Stimulated activated CD8-positive, alpha-beta memory T cell treated with anti-CD3 and anti-CD28 coated beads, Interleukin-12 subunit alpha, Interleukin-12 subunit beta, amount 100 ng/mL, for 24 hours (primary cell): ENCODE measurements at regions not wholly inside any gene's neighbourhood (a gene's known extent, or its start where the extent isn't known, plus 50 kb on each side); places are given as distances from the start of the nearest gene placed in this dataset.

Source experiments
- DNase-seq: peaks from one replicate; pipeline ENCODE4 v3.0.0-alpha.2; 2020; ENCODE audit errors: extremely low read depth

DNA sequence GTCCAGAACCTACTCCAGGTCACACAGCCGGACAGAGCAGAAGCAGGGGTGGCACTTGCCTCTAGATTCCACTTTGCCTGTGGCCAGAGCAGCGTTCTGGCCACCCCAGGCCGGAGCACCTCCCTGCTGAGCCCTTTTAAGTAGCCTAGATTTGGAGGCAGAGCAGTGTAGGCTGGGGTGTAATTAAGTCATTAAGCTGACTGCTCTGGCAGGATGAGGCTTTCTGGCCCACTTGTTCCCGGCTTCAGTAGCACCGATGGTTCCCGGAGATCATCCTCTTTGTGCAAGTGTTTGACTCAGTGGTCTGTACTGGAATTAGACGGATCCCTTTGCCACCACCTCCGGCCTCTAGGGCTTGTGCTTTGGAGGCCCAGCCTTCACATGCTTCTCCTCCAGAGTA, 281.9 kb upstream of the ANKRD55 start:
- DNase-seq, result no peak

DNA sequence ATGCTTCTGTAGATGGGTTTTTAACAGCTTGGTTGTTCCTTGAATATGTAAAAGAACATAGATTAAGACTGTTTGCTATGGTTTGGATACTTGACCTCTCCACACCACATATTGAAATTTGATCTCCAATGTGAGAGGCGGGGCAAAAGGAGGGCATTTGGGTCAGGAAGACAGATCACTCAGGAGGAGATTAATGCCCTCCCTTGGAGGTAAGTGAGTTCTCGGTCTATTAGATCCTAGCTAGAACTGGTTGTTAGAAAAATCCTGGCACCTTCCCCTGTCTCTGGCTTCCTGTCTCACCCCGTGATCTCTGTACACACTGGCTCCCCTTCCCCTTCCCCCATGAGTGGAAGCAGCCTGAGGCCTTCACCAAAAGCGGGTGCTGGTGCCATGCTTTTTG, 281.1 kb upstream of the ANKRD55 start:
- DNase-seq, result no peak

DNA sequence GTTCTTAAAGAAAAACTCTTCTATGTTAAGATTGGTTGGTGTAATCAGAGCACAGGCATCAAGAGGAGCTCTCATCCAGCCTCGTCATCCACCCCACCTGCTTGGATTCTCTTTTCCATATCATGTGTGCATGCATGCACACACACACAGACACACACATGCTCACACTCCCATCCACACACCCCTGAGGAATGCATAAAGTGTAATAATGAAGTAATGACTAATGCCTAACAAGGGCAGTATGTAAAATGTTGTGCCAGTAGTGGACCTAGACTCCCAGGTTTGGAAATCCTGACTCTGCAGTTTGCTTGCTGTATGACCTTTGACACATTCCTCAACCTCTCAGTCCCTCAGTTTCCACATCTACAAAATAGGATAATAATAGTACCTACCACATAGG, 280.0 kb upstream of the ANKRD55 start:
- DNase-seq, result no peak

DNA sequence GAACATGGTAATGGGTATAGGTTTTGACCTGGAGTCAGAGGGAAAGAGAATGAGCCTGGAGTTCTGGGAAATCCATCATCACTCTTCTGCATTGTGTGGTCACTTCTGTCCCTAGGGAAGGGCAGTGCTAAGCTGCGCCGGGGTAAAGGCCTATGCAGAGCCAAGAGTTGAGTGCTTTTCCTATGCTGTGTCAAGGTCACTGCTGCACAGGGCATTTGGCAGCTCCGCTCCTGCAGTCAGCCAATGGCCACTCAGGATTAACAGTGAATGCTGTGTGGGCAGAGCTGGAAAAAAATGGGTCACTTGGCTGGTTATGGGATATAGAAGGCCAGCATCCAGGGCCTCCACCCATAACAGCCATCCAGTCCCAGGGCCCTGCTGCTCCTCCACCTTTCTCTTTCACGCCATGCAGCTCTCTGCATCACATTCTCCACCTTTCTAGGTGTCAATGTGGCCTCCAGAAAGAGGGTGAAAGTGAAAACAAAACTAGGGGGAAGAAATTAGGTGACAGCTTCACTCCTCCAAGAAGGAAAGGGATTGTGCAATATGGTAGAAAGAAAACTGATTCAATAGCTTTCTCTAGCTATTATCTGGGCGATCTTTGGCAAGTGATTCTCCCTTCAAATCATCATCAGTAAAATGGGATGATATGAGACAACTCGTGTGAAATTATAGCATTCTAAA, 279.3 kb upstream of the ANKRD55 start:
- no peak for DNase-seq

DNA sequence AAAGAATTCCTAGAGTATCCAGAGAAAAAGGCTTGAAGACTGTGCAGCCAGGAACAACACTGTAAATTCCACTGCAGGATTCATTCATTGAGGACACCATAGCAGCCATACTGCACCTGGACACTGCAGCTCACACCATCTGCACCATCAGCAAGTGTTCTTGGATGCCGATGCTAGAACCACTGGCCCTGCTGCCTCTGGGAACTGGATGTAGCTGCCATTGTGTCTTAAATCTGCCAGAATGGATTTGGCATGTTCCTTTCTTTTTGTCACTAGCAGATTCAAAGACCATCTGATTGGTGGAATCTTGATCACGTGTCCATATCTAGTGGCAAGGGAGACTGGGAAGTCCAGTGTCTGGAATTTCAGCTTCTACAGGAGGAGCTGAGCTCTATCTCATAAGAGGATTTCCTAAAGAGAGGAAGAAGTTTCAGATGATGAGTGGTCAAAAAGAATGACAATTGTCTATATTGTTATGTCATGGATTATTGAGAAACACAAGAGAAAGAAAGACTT, 278.3 kb upstream of the ANKRD55 start:
- DNase-seq, result no peak

DNA sequence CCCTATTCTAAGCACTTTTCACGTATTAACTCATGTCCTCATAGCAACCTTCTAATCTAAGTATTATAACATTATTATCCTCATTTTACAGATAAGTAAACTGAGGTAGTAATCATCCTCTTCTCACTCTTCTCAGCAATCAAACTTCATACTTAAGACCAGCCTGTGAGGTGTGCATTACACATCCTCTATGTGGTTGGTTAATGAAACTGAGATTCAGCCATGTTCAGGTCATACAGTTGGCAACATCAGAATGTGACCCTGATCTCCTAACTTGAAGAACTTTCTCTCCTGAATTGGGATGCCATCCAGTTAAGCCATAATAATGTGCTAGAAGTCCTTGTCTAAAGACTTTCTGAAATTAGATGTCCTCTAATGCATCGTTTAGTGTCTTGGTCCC, 275.1 kb upstream of the ANKRD55 start:
- DNase-seq, result no peak

DNA sequence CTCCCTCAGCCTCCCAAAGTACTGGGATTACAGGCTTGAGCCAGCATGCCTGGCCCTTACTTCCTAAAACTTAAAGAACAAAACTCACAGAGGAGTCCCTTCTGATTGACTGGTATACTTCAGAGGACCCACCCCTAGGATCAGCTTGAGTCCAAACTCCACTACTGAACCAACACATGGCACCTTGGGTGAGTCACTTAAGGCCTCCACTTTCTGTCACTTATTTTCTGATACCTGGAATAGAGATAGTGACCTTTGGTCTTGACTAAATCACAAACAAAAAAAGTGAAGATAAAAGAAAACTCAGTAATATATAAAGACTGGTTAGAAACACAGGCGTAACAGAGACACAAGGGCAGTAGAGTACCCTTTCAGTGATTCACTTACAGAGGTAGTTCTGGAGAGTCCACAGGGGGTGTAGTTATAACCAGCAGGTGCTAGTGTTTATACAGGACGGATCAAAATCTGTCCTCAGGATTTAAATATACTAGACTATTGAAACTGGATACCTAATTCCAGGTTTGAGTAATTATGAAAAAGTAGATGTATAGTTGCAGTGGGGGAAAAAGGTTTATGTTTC, 274.3 kb upstream of the ANKRD55 start:
- DNase-seq, result no peak

DNA sequence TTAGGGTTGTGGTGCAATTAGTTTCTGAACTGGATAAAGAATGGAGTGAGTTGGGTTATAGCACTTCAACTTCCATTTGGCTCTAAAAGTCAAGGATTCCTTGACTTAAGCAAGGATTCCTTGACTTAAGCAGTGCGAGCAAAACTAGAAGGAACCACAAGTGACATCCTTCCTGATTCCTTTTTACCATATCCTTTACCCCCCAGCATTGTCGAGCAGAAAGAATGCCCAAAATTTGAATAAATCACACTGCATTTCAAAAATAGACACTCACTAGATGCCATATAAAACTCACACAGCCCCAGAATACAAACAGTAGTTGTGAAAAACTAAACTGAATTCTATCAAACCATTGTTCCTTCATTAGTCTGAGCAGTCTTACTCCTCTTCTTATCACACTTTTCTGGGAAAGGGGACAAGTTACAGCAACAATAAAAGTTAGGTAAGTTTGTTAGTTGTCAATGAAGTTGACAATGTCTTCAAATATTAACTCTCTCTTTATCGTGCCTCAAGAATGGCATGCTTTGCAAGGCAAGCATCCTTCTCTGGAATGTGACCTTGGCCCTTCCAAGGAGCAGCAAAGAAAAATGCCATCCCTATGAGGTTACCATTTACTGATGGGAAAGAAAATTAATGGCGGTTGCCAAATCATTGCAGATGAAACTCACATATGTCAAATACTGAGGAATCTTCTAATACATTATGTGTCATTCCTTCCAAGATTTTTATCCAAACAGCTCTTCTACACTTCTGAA, 273.3 kb upstream of the ANKRD55 start:
- no peak for DNase-seq

DNA sequence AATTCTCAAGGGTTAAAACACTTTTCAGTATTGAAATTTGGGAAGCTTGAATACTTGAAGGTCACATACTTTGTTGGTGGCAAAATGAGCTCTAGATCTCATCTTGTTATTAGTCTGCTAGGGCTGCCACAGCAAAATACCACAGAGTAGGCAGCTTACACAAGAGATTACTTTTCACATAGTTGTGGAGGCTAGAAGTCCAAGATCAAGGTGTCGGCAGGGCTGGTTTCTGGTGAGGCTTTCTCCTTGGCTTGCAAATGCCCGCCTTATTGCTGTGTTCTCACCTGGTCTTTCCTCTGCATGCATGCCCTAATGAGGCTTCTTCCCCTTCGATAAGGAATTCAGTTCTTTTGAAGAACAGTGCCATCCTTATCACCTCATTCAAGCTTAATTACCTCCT, 270.8 kb upstream of the ANKRD55 start:
- DNase-seq, result no peak

DNA sequence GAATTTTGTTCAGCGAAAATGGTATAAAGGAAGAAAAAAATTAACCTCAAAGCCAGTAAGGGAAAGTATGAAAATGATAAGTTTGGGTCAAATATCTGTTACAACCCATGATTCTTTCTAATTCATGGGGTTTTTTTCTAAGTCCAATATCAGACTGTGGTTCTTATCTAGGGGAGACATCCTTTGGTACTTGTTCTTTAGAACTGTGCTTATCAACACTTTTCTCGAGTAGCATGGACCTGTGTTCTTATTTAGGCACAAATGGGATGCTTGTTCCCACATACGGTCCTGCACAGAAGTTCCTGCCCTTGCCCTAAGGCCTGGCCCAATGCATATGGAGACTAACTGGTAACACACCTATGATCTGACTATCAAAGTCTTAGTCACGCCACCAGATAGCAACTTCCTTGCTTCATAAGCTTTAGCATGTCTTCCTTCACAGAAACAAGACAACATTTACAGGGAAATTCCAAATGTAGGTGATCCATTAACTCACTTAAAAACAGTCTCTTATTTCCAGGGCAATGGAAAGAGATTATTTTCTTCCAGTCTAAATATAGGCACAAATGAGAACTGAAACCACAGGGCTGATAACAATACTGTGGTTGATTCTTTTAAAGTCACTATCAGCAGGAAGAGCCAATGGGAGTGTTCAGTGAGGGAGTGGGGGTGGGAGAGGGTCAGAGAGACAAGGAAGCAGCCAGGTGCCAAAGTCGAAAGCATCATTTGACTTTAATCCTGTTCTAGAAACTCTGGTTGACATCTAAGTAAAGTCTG, 268.8 kb upstream of the ANKRD55 start:
- no peak for DNase-seq

DNA sequence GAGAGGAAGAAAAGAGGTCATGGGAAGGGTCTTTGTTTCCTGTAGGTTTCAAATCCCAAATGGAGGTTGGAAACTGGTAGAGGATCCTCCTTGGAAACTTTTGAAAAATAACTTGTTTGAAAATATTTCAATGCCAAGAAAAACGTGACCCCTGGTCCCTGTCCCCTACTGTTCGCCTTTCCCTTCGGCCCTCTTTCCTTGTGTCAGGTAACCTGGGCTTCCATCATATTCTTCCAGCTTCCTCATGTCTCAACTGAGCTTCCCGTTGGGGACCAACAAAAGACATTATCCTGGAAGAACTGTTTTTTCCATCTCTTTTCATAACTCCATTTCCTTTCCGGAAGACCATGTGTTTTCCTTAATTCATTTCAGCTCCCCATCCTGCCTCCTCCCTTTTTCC, 266.8 kb upstream of the ANKRD55 start:
- no peak for DNase-seq

DNA sequence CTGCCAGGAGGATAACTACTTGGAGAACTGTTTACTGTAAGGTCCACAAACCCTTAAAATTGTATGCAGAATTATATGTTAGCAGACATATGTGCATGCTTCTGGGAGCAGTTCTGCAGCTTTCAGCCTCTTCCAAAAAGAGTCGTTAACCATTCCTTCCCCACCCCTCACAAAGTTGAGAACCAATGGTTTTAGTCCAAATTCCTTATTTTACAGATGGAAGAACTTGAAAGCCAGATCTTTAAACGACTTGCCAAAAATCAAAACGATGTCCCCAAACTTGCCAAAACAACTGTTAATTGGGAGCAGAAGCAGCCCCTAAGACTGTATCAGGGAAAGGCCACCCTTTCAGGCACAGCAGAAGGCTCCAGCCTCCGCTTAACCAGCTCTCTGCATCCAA, 266.4 kb upstream of the ANKRD55 start:
- no peak for DNase-seq

DNA sequence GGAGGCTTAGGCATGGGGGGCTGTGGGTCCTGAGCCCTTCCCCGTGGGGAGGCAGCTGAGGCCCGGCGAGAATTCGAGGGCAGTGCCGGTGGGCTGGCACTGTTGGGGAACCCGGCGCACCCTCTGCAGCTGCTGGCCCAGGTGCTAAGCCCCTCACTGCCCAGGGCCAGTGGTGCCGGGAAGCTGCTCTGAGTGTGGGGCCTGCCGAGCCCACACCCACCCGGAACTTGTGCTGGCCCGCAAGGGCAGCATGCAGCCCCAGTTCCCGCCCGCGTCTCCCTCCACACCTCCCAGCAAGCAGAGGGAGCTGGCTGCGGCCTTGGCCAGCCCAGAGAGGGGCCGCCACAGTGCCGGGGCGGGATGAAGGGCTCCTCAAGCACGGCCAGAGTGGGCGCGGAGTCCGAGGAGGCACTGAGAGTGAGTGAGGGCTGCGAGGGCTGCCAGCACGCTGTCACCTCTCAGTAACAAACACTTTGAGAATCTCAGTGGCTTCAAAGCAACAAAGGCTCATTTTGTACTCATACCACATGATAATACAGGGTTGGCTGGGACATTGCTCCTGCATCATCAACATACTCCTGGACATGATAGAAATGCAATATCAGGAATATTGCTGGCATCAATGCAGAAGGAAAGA, 265.7 kb upstream of the ANKRD55 start:
- DNase-seq, result no peak

DNA sequence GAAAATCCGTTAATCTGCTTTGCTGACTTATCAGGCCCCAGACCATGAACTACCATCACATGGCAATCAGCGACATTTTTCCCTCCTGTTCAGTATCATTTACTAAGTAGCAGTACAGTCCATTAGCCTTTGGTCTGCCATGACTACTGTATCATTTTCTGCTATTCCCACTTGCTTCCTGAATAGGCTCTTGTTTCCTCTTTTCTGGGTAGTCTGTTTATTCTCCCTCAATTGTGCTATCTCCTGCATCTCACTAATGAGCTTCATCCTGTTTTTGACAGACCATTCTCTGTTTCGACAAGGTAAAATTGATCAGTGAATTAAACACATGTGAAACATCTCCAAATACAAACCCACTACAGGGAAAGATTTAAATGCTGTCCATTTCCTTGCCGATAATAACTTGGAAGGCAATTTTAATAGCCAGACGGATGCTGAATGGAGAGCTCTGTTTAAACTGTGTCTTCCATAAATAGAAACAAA, 263.5 kb upstream of the ANKRD55 start:
- no peak for DNase-seq

DNA sequence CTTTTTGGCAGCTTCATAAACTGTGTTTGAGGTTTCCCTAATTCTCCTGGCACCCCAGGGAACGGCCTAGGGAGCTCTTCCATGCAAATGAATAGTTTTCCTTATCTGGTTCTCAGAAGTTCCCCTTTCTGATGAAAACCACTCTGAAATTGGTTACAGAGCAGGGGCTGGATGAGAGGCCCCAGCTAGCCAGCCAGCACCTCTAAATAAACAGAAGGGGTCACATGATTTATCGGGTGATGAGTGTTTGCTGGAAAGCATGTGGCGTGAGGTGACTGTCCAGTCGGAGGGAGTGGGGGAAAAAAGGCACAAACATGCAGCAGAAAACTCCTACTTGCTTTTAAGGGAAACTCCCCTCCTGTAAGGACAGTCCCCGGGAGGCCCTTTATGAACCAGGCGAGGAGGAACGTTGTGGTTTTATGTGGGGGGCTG, 261.2 kb upstream of the ANKRD55 start:
- no peak for DNase-seq

DNA sequence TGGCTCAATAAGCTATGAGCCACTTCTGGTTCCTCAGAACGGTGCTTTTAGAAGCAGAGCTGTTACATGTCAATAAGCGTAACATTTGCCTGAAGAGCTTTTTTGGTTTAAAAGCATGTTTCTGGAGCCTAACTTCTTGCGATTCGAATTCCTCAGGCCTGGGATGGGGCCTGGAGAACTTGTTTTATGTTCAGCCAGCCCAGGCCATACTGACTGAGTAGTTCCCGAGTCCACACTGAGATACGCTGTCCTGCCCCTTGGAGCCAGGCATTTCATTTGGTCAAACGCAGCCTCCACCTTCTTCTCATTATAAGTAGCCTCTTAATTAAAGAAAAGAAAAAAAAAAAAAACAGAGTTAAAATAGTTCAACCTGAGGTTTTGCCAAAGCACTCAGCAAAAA, 260.6 kb upstream of the ANKRD55 start:
- no peak for DNase-seq

DNA sequence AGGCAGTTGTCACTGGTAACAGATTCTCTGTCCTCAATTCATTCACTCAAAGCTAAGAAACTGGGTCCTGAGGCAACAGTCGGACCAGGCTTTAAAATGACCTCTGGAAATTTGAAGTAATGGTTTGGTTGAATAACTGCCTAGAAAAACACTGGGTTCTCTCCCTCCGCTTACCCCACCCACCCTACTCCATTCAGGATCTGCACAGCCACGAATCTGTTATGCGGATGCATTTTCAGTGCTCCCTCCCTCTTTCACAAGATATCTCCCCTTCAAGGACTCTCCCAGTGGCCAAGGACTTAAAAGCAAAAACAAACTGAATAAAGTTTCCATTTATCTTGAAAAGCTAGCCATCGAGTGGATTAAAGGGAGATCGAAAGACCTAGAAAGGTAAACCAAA, 260.2 kb upstream of the ANKRD55 start:
- DNase-seq, result no peak

DNA sequence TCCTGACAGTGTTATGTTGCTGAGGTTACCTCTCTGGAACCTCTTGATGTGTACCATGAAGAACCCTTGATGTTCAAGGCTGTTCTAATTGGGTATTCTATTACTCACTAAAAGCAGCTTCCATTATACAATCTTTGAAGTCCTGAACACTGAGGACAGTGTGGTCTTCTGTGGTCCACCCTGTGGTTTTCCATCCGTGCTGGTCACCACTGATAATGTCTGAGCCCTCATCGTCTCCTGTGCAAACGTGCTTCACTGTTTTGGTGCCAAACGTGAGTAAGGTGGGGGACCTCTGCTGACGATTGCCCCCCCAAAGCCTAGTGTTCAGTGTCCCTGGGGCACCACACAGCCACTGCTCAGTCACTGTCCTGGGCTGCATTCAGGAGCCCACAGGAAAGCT, 259.7 kb upstream of the ANKRD55 start:
- DNase-seq, result no peak

DNA sequence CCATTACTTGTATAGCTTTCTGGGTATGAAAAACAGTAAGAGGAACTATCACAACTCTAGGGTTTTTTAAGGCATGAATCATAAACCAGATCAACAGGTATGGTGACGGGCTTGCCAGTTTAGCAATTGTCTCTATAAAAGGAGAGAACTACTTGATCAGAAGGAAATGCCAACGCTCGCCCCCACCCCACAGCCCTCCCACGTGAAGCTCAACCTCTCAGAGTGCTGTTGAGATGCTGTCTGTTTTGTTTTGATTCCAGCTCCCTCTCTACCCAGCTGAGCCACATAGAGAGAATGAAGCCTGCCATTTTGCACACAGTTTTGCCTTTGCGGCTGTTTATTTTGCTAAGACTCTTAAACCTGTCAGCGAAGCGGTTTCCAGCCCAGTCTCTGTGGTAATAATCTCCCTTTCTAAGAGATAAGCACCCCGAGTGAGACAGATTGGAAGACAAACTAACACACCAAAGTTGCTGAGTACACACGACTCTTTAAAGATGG, 257.9 kb upstream of the ANKRD55 start:
- DNase-seq, result no peak

DNA sequence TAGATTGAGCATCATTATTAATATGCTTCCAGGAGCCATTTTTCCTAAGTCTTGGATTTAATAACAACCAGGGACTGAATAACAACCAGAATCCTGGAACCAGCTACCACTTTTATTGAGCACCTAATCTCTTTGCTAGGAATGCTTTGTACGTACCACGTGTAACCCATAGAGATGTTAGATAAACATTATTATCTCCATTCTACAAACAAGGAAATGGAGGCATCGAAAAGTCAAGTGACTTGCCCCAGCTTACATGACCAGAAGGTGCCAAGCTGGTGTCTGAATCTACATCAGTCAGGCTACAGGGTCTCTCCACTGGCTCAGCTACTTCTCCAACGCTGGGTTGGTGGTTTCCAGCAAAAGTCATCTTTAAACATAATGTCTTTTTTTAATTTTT, 256.1 kb upstream of the ANKRD55 start:
- DNase-seq, result no peak

DNA sequence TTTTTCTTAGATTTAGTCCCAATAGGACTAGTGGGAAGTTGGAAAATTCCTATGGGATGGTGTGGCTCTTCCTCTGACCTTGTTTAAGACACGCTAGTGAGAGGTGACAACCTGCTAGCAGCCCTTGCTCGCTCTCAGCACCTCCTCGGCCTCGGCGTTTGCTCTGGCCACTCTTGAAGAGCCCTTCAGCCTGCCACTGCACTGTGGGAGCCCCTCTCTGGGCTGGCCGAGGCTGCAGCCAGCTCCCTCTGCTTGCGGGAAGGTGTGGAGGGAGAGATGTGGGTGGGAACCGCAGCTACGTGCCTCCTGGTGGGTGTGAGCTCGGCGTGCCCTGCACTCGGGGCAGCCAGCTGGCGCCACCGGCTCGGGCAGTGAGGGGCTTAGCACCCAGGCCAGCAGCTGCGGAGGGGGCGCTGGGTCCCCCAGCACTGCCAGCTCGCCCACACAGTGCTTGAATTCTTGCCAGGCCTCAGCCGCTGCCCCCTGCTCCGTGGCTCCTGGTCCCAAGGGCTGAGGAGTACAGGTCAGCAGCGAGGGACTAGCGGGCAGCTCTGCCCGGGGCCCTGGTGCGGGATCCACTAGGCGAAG, 254.5 kb upstream of the ANKRD55 start:
- no peak for DNase-seq
